Mucosa of descending colon (tissue), 3 donors: ENCODE measurements at regions not wholly inside any gene's neighbourhood (a gene's known extent, or its start where the extent isn't known, plus 50 kb on each side); places are given as distances from the start of the nearest gene placed in this dataset.

Experiments used
- ATAC-seq: fragments of 200-7000 bp; cut with Tn5 transposase; one replicate; pipeline ENCODE4 v1.9.1; 2020; ENCODE audit warnings: mild to moderate bottlenecking, moderate library complexity
- DNase-seq, 3 donors: peaks; one replicate each; pipeline ENCODE4 v3.0.0-alpha.2; 2020
- H3K36me3 ChIP-seq: fragments of 200-600 bp; one replicate; pipeline ENCODE4 v1.8.0; 2021; ENCODE audit warnings: low read depth, mild to moderate bottlenecking
- H3K4me1 ChIP-seq: fragments of 200-600 bp; one replicate; pipeline ENCODE4 v1.8.0; 2021; ENCODE audit warnings: low read depth, mild to moderate bottlenecking
- H3K4me3 ChIP-seq: fragments of 200-600 bp; one replicate; pipeline ENCODE4 v1.8.0; 2021; ENCODE audit warnings: mild to moderate bottlenecking
- H3K9me3 ChIP-seq: fragments of 200-600 bp; one replicate; pipeline ENCODE4 v1.8.0; 2021; ENCODE audit warnings: mild to moderate bottlenecking
- CTCF ChIP-seq: fragments of 200-600 bp; IDR thresholded peaks from one replicate; pipeline ENCODE4 v1.8.0; 2022; ENCODE audit warnings: antibody characterized with exemption, mild to moderate bottlenecking
- intact Hi-C, 2 donors: fragments of 100-400 bp; cut with DNase I in 1 of 2; cut with micrococcal nuclease in 1 of 2; formaldehyde crosslinking; loops; one replicate each; pipeline versions ENCODE4 v1.11.0 to v1.11.1; 2022; cut with DNase I, micrococcal nuclease
- donor health status: DM: no; HTN: no; CAD: no; lungs with moderate emphysema.
- donor health status: DM: no; HTN: no; CAD: no.
- donor health status: DM: no; HTN: yes; CAD: no.

- Histone ChIP-seq H3K9me3 (no peaks in the 10 kb centered on the region), H3K36me3 (no peaks in the 10 kb centered on the region), H3K4me3 (no peak overlapping the region), H3K4me1 (no peaks in the 10 kb centered on the region)
- no peak for DNase-seq
- ATAC-seq, result no peak
- TF ChIP-seq CTCF, result no peak
- intact Hi-C loops, result no loop called here
Measured at GRCh38 chr22:47247579-47248240, 485.3 kb downstream of the TBC1D22A start.

GRCh38 chr22:47245786-47246185 lies 483.3 kb downstream of the TBC1D22A start:
- H3K4me3 ChIP-seq, result no peak overlapping the region
- H3K4me1 ChIP-seq, result no peaks in the 10 kb centered on the region
- no peaks in the 10 kb centered on the region for H3K9me3 ChIP-seq
- no peaks in the 10 kb centered on the region for H3K36me3 ChIP-seq
- intact Hi-C loops, result no loop called here
- no peak for TF ChIP-seq CTCF
- DNase-seq, result no peak
- ATAC-seq, result no peak

- no peak for TF ChIP-seq CTCF
- H3K36me3 ChIP-seq, result no peaks in the 10 kb centered on the region
- H3K4me3 ChIP-seq, result no peak overlapping the region
- H3K9me3 ChIP-seq, result no peaks in the 10 kb centered on the region
- H3K4me1 ChIP-seq, result no peaks in the 10 kb centered on the region
- intact Hi-C loops, result no loop called here
- DNase-seq (no peak), ATAC-seq (no peak)
Measured at GRCh38 chr22:47245286-47245685, 482.8 kb downstream of the TBC1D22A start.

- Histone ChIP-seq H3K4me3 (no peak overlapping the region), H3K36me3 (no peaks in the 10 kb centered on the region), H3K9me3 (no peaks in the 10 kb centered on the region), H3K4me1 (no peaks in the 10 kb centered on the region)
- ATAC-seq (no peak), DNase-seq (no peak)
- TF ChIP-seq CTCF, result no peak
- intact Hi-C loops, result no loop called here
Measured at GRCh38 chr22:47240116-47240515, 477.7 kb downstream of the TBC1D22A start.

- H3K36me3 ChIP-seq, result no peaks in the 10 kb centered on the region
- H3K4me1 ChIP-seq, result no peaks in the 10 kb centered on the region
- ATAC-seq (no peak), DNase-seq (no peak)
- TF ChIP-seq CTCF, result no peak
- intact Hi-C loops, result no loop called here
- no peaks in the 10 kb centered on the region for H3K9me3 ChIP-seq
- H3K4me3 ChIP-seq, result no peak overlapping the region
Measured at GRCh38 chr22:47239474-47239860, 477.0 kb downstream of the TBC1D22A start.
